Right atrium auricular region (tissue), 2 donors: ENCODE measurements at regions not wholly inside any gene's neighbourhood (a gene's known extent, or its start where the extent isn't known, plus 50 kb on each side); places are given as distances from the start of the nearest gene placed in this dataset.

Experiments
- DNase-seq: peaks from one replicate; pipeline ENCODE4 v3.0.0-alpha.2; 2019; ENCODE audit warnings: low spot score
- H3K27ac ChIP-seq, 2 donors: fragments of 200-600 bp; sonication (generic); 1 replicate in 1 of 2; 2 replicates in 1 of 2; pipeline ENCODE4 v1.5.1; 2016 to 2019
- H3K27me3 ChIP-seq, 2 donors: fragments of 200-600 bp; sonication (generic); one replicate each; pipeline versions ENCODE4 v1.5.1 to v1.6.0; 2017 to 2019
- H3K36me3 ChIP-seq: fragments of 200-600 bp; sonication (generic); one replicate; pipeline ENCODE4 v1.5.1; 2016
- H3K4me1 ChIP-seq, 2 donors: fragments of 200-600 bp; sonication (generic); one replicate each; pipeline versions ENCODE4 v1.5.1 to v1.6.0; 2017 to 2019
- H3K4me3 ChIP-seq, 2 donors: fragments of 200-600 bp; sonication (generic); 1 replicate in 1 of 2; 2 replicates in 1 of 2; pipeline ENCODE4 v1.5.1; 2017 to 2019; ENCODE audit warnings: mild to moderate bottlenecking in 1 of 2, moderate library complexity in 1 of 2
- H3K9me3 ChIP-seq, 2 donors: fragments of 200-600 bp; sonication (generic); one replicate each; pipeline ENCODE4 v1.5.1; 2019
- CTCF ChIP-seq, 2 donors: fragments of 200-600 bp; sonication (generic); IDR thresholded peaks; one replicate each; pipeline ENCODE4 v1.5.1; 2019; ENCODE audit warnings: antibody characterized with exemption in 2 of 2

GRCh38 chr12:69036533-69036932, 103.6 kb upstream of the CPM start:
- H3K27ac ChIP-seq, result no peak overlapping the region
- H3K36me3 ChIP-seq, result no peaks in the 10 kb centered on the region
- no peak for DNase-seq
- H3K4me3 ChIP-seq, result no peak overlapping the region
- H3K9me3 ChIP-seq, result no peaks in the 10 kb centered on the region
- H3K27me3 ChIP-seq, result no peaks in the 10 kb centered on the region
- H3K4me1 ChIP-seq, result no peaks in the 10 kb centered on the region
- TF ChIP-seq CTCF (IDR thresholded peaks at IDR 0.05), result no peak

- Histone ChIP-seq H3K27me3 (no peaks in the 10 kb centered on the region), H3K27ac (no peak overlapping the region), H3K9me3 (no peaks in the 10 kb centered on the region), H3K4me3 (no peak overlapping the region), H3K36me3 (no peaks in the 10 kb centered on the region), H3K4me1 (no peaks in the 10 kb centered on the region)
- no peak for DNase-seq
- no peak for TF ChIP-seq CTCF (IDR thresholded peaks at IDR 0.05)
Observed at GRCh38 chr12:69036999-69037398, 104.0 kb upstream of the CPM start.

GRCh38 chr12:69039911-69040310, 106.9 kb upstream of the CPM start:
- no peak overlapping the region for H3K4me3 ChIP-seq
- no peaks in the 10 kb centered on the region for H3K9me3 ChIP-seq
- H3K27ac ChIP-seq, result no peak overlapping the region
- no peak for TF ChIP-seq CTCF (IDR thresholded peaks at IDR 0.05)
- no peaks in the 10 kb centered on the region for H3K27me3 ChIP-seq
- DNase-seq, result no peak
- H3K4me1 ChIP-seq, result no peaks in the 10 kb centered on the region
- H3K36me3 ChIP-seq, result no peaks in the 10 kb centered on the region

- H3K9me3 ChIP-seq, result no peaks in the 10 kb centered on the region
- H3K4me3 ChIP-seq, result no peak overlapping the region
- DNase-seq, result no peak
- H3K27me3 ChIP-seq, result no peaks in the 10 kb centered on the region
- TF ChIP-seq CTCF (IDR thresholded peaks at IDR 0.05), result no peak
- no peak overlapping the region for H3K27ac ChIP-seq
- no peaks in the 10 kb centered on the region for H3K36me3 ChIP-seq
- H3K4me1 ChIP-seq, result no peaks in the 10 kb centered on the region
Observed at GRCh38 chr12:69042557-69042956, 109.6 kb upstream of the CPM start.

GRCh38 chr12:69042970-69043369, 110.0 kb upstream of the CPM start:
- no peak overlapping the region for H3K27ac ChIP-seq
- no peaks in the 10 kb centered on the region for H3K27me3 ChIP-seq
- no peaks in the 10 kb centered on the region for H3K4me1 ChIP-seq
- H3K4me3 ChIP-seq, result no peak overlapping the region
- H3K36me3 ChIP-seq, result no peaks in the 10 kb centered on the region
- TF ChIP-seq CTCF (IDR thresholded peaks at IDR 0.05), result no peak
- no peak for DNase-seq
- no peaks in the 10 kb centered on the region for H3K9me3 ChIP-seq

- Histone ChIP-seq H3K4me3 (no peak overlapping the region), H3K27me3 (no peaks in the 10 kb centered on the region), H3K4me1 (no peaks in the 10 kb centered on the region), H3K36me3 (no peaks in the 10 kb centered on the region), H3K9me3 (no peaks in the 10 kb centered on the region), H3K27ac (no peak overlapping the region)
- TF ChIP-seq CTCF (IDR thresholded peaks at IDR 0.05), result no peak
- DNase-seq, result no peak
Observed at GRCh38 chr12:69044887-69045286, 111.9 kb upstream of the CPM start.
